ENCODE measurements at regions not wholly inside any gene's neighbourhood (a gene's known extent, or its start where the extent isn't known, plus 50 kb on each side); places are given as distances from the start of the nearest gene placed in this dataset.

DNA sequence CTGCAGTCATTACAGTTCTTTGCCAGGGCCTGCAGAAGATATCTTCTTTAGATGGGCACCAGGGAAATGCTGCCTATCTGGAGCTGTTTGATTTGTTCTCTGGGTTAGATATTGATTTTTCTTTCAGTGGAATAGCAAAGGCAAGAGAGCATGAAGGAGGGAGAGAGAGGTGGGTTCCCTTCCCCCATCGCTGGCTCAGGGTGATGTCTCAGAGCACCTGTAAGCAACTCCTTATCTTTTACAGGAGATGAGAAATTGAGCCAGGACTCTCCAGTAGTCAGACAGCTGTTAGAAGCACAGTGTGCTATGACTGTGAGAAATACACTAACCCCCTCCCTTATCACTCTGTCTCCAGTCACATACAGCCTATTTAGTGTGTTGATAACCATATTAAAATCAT is 89.3 kb upstream of the SLC24A5 start:
- TF ChIP-seq RAD21 (IDR thresholded peaks at IDR 0.05) (no peak), SP1 (IDR thresholded peaks at IDR 0.05) (no peak), TAF1 (conservative IDR thresholded peaks at IDR 0.05) (no peak), RXRA (IDR thresholded peaks at IDR 0.05) (no peak)
- TF ChIP-seq, protein P1, sequence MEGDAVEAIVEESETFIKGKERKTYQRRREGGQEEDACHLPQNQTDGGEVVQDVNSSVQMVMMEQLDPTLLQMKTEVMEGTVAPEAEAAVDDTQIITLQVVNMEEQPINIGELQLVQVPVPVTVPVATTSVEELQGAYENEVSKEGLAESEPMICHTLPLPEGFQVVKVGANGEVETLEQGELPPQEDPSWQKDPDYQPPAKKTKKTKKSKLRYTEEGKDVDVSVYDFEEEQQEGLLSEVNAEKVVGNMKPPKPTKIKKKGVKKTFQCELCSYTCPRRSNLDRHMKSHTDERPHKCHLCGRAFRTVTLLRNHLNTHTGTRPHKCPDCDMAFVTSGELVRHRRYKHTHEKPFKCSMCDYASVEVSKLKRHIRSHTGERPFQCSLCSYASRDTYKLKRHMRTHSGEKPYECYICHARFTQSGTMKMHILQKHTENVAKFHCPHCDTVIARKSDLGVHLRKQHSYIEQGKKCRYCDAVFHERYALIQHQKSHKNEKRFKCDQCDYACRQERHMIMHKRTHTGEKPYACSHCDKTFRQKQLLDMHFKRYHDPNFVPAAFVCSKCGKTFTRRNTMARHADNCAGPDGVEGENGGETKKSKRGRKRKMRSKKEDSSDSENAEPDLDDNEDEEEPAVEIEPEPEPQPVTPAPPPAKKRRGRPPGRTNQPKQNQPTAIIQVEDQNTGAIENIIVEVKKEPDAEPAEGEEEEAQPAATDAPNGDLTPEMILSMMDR (IDR thresholded peaks at IDR 0.05; ENCODE audit: low read depth, low read length, missing input control), result no peak
- TF ChIP-seq, protein P2, sequence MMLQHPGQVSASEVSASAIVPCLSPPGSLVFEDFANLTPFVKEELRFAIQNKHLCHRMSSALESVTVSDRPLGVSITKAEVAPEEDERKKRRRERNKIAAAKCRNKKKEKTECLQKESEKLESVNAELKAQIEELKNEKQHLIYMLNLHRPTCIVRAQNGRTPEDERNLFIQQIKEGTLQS (IDR thresholded peaks at IDR 0.05), result no peak

Measured in liver (tissue), 3 donors.